K562 (cell line): ENCODE measurements at regions not wholly inside any gene's neighbourhood (a gene's known extent, or its start where the extent isn't known, plus 50 kb on each side); places are given as distances from the start of the nearest gene placed in this dataset.

Source experiments
- ATAC-seq: fragments of 200-7000 bp; cut with Tn5 transposase; 3 replicates; pipeline ENCODE4 v1.9.1; 2020; ENCODE audit warnings: moderate library complexity
- BruUV-seq: library from RNA; stranded (reverse); fragments of 400-500 nt; replicated peaks from 2 replicates; lab custom pipeline; 2021; lab: Mats Ljungman, UMichigan
- CTCF ChIA-PET: fragments of 300-600 bp; formaldehyde crosslinking; extraction: SDS; loops from one replicate; lab custom pipeline; 2021; ENCODE audit warnings: low intra/inter-chr PET ratio; lab: Yijun Ruan, JAX
- POLR2A ChIA-PET: fragments of 300-600, 350-650 bp; sonication (Branson Sonifier 250); formaldehyde crosslinking; extraction: SDS; loops from one replicate; lab custom pipeline; 2021; ENCODE audit warnings: antibody characterized with exemption, inconsistent platforms; lab: Yijun Ruan, JAX
- DNase-seq, 4 experiments: peaks; one replicate each; pipeline versions ENCODE4 v3.0.0 to v3.0.0-alpha.2; 2011 to 2018; ENCODE audit warnings: low spot score in 3 of 4, mixed read lengths in 3 of 4; ENCODE audit errors: extremely low read depth in 1 of 4
- FAIRE-seq: peaks from 2 replicates; lab custom pipeline; 2011; peaks lifted over from hg19 to GRCh38; lab: Jason Lieb, UNC
- H2AFZ ChIP-seq: 2 replicates; pipeline ENCODE4 v1.6.0; 2011; ENCODE audit warnings: low read depth, low read length, control low read depth, inconsistent platforms
- H3K27ac ChIP-seq: fragments of 200-600 bp; 3 replicates; pipeline ENCODE4 v1.8.0; 2011; ENCODE audit warnings: low read depth, mild to moderate bottlenecking, control low read depth, inconsistent platforms, low read length, moderate library complexity, mixed read lengths; ENCODE audit errors: extremely low read depth
- H3K27me3 ChIP-seq, 2 experiments: fragments of 300-600 bp in 1 of 2; 2 replicates in 1 of 2; 3 replicates in 1 of 2; pipeline versions ENCODE4 v1.6.0 to v1.8.0; 2011; ENCODE audit warnings: inconsistent platforms in 2 of 2, low read length in 2 of 2, mild to moderate bottlenecking in 1 of 2, mixed read lengths in 1 of 2, moderate library complexity in 1 of 2; ENCODE audit not compliant: control insufficient read depth in 2 of 2, insufficient read depth in 2 of 2
- H3K36me3 ChIP-seq: fragments of 300-600 bp; 3 replicates; pipeline ENCODE4 v1.8.0; 2011; ENCODE audit warnings: mild to moderate bottlenecking, low read length, inconsistent platforms; ENCODE audit not compliant: control insufficient read depth, insufficient read depth
- H3K4me1 ChIP-seq, 2 experiments: fragments of 200-600 bp in 1 of 2; replicated peaks in 1 of 2; 2 replicates in 1 of 2; 3 replicates in 1 of 2; pipeline versions ENCODE4 v1.5.1 to v1.8.0; 2011; ENCODE audit warnings: inconsistent platforms in 2 of 2, low read length in 2 of 2, mild to moderate bottlenecking in 1 of 2, mixed read lengths in 1 of 2, moderate library complexity in 1 of 2; ENCODE audit not compliant: control insufficient read depth in 2 of 2, insufficient read depth in 2 of 2
- H3K4me2 ChIP-seq: 2 replicates; pipeline ENCODE4 v1.6.1; 2011; ENCODE audit warnings: low read length, control low read depth, inconsistent platforms, mixed read lengths; ENCODE audit not compliant: insufficient read depth
- H3K4me3 ChIP-seq: fragments of 200-600 bp; sonication (generic), shearing (Covaris generic); 2 replicates; pipeline ENCODE4 v1.5.1; 2016; ENCODE audit warnings: control low read depth, inconsistent platforms
- H3K79me2 ChIP-seq: fragments of 200-600 bp; 3 replicates; pipeline ENCODE4 v1.8.0; 2011; ENCODE audit warnings: low read length, inconsistent platforms; ENCODE audit not compliant: control insufficient read depth, insufficient read depth
- H3K9ac ChIP-seq, 2 experiments: 2 replicates each; pipeline versions ENCODE4 v1.6.0 to v1.6.1; 2011; ENCODE audit warnings: low read depth in 2 of 2, low read length in 2 of 2, control low read depth in 1 of 2, inconsistent platforms in 1 of 2, mild to moderate bottlenecking in 1 of 2, mixed read lengths in 1 of 2; ENCODE audit not compliant: insufficient read depth in 1 of 2
- H3K9me1 ChIP-seq: one replicate; pipeline ENCODE4 v1.6.0; 2011; ENCODE audit warnings: inconsistent platforms, mild to moderate bottlenecking, low read length, moderate library complexity; ENCODE audit not compliant: control insufficient read depth, insufficient read depth
- H3K9me3 ChIP-seq: replicated peaks from 2 replicates; pipeline ENCODE4 v1.5.1; 2011; ENCODE audit warnings: low read depth, low read length, inconsistent platforms; ENCODE audit not compliant: control insufficient read depth, insufficient read depth
- H4K20me1 ChIP-seq: replicated peaks from 2 replicates; pipeline ENCODE4 v1.6.1; 2011; ENCODE audit warnings: low read length, inconsistent platforms, mixed read lengths; ENCODE audit not compliant: control insufficient read depth, insufficient read depth
- CHD2 ChIP-seq: IDR thresholded peaks from 2 replicates; pipeline ENCODE4 v1.6.1; 2011; ENCODE audit warnings: low read depth, low read length
- CTCF ChIP-seq, 3 experiments: IDR thresholded peaks in 2 of 3; conservative IDR thresholded peaks in 1 of 3; 2 replicates each; pipeline ENCODE4 v1.5.1; 2011 to 2012; ENCODE audit warnings: low read length in 3 of 3, mild to moderate bottlenecking in 3 of 3, control low read depth in 2 of 3, improper control_type of control experiment in 1 of 3, inconsistent platforms in 1 of 3, low read depth in 1 of 3, mixed read lengths in 1 of 3, moderate library complexity in 1 of 3; ENCODE audit not compliant: insufficient read depth in 2 of 3
- HNRNPL ChIP-seq: fragments of 200-400 bp; formaldehyde crosslinking; IDR thresholded peaks from 2 replicates; pipeline ENCODE4 v1.6.1; 2017; ENCODE audit warnings: low read depth, mild to moderate bottlenecking, low read length
- HSF4 ChIP-seq: fragments of 250-450 bp; sonication (Bioruptor Pico); IDR thresholded peaks from 2 replicates; pipeline ENCODE4 v2.1.2; 2022; ENCODE audit warnings: mild to moderate bottlenecking, moderate library complexity, borderline replicate concordance
- MCM3 ChIP-seq: fragments of 450-650 bp; IDR thresholded peaks from 2 replicates; pipeline ENCODE4 v1.6.1; 2016
- NCOR1 ChIP-seq: fragments of 450-650 bp; IDR thresholded peaks from 2 replicates; pipeline ENCODE4 v1.6.1; 2016; ENCODE audit warnings: mild to moderate bottlenecking, moderate library complexity
- NR3C1 ChIP-seq: sonication (generic); formaldehyde crosslinking; IDR thresholded peaks from 2 replicates; pipeline ENCODE4 v1.8.1; 2022; ENCODE audit warnings: missing genetic modification reagents
- TSC22D4 ChIP-seq: fragments of 450-650 bp; IDR thresholded peaks from 2 replicates; pipeline ENCODE4 v1.6.1; 2016; ENCODE audit warnings: missing genetic modification characterization, missing biosample characterization, control low read depth
- U2AF2 ChIP-seq: fragments of 200-400 bp; formaldehyde crosslinking; optimal IDR thresholded peaks from 2 replicates; pipeline ENCODE3; 2017; ENCODE audit warnings: low read depth, mild to moderate bottlenecking, low read length
- ZBED1 ChIP-seq: IDR thresholded peaks from 2 replicates; pipeline ENCODE4 v1.6.1; 2014
- ZNF143 ChIP-seq: sonication (generic); formaldehyde crosslinking; IDR thresholded peaks from 2 replicates; pipeline ENCODE4 v1.9.0; 2022; ENCODE audit warnings: mild to moderate bottlenecking, missing genetic modification reagents
- ZNF347 ChIP-seq: fragments of 450-650 bp; formaldehyde crosslinking; IDR thresholded peaks from 2 replicates; pipeline ENCODE4 v1.4.0; 2020; ENCODE audit warnings: low read depth, mild to moderate bottlenecking, moderate library complexity
- ZNF436 ChIP-seq: fragments of 250-450, 450-650 bp; sonication (Bioruptor Pico); formaldehyde crosslinking; IDR thresholded peaks from 2 replicates; pipeline ENCODE4 v1.7.0; 2020; ENCODE audit warnings: mild to moderate bottlenecking
- ZNF717 ChIP-seq: fragments of 250-450 bp; sonication (Bioruptor Pico); IDR thresholded peaks from 2 replicates; pipeline ENCODE4 v1.5.0; 2021
- ZNF764 ChIP-seq: fragments of 250-450 bp; sonication (Bioruptor Pico); IDR thresholded peaks from 2 replicates; pipeline ENCODE4 v1.4.0; 2020; ENCODE audit warnings: low read depth, mild to moderate bottlenecking, moderate library complexity
- WGBS: fragments of 100-300 bp; shearing (Covaris generic); methylation state at CpG from one replicate; pipeline ENCODE4 v1.1.6; 2016; ENCODE audit warnings: low coverage, mixed read lengths; ENCODE audit not compliant: insufficient coverage; ENCODE audit errors: missing lambda C conversion rate; 5-methylcytosine and 5-hydroxymethylcytosine counted together
- in situ Hi-C: fragments of 300-500 bp; cut with MboI; formaldehyde crosslinking; loops from 4 replicates; pipeline ENCODE4 v1.15.0; 2018; ENCODE audit warnings: inconsistent platforms, mixed read lengths
- intact Hi-C: fragments of 100-400 bp; cut with micrococcal nuclease; formaldehyde crosslinking; loops from 2 replicates; pipeline ENCODE4 v1.14.2; 2022

GRCh38 chr6:33888664-33889200 lies 84.9 kb upstream of the MLN start:
- H3K9me3 ChIP-seq = no peaks in the 10 kb centered on the region
- DNase-seq = no peak
- POLR2A ChIA-PET = interaction anchor here (0.6 kb wide), 2 partner anchors 62 to 1735 kb away, joined by 3 read pairs; no protein-coding TSS in a partner anchor
- intact Hi-C loops = no loop called here
- TF ChIP-seq MCM3 = no peak
- no peak for TF ChIP-seq ZNF717 (CRISPR knock-in tag)
- no peak for TF ChIP-seq HNRNPL
- TF ChIP-seq, all 486 proteins: peak for 0
- H3K4me3 ChIP-seq = no peak overlapping the region
- no peaks in the 10 kb centered on the region for H4K20me1 ChIP-seq
- no peak overlapping the region for H2AFZ ChIP-seq
- peaks cover 0 to 9% of the 10 kb centered on the region in 2 experiments; a peak in 1 of 5 replicates for H3K4me1 ChIP-seq
- 3% methylated on average over 9 of the region's 9 CpGs for WGBS
- no peak overlapping the region for H3K4me2 ChIP-seq
- ATAC-seq (no peak), FAIRE-seq (no peak)
- in situ Hi-C loops = no loop called here
- no peak overlapping the region for H3K27ac ChIP-seq
- H3K36me3 ChIP-seq = no peaks in the 10 kb centered on the region
- CTCF ChIA-PET = no interaction called here
- H3K9ac ChIP-seq = no peak overlapping the region
- H3K79me2 ChIP-seq = no peaks in the 10 kb centered on the region
- H3K9me1 ChIP-seq = peaks cover 5% of the 10 kb centered on the region
- no TSS peak for BruUV-seq
- peaks cover 58 to 75% of the 10 kb centered on the region in 2 experiments for H3K27me3 ChIP-seq

- 11% methylated on average over 10 of the region's 10 CpGs for WGBS
- Histone ChIP-seq H2AFZ (no peak overlapping the region), H3K4me3 (no peak overlapping the region), H3K79me2 (no peaks in the 10 kb centered on the region), H3K4me2 (no peak overlapping the region), H3K9me3 (no peaks in the 10 kb centered on the region), H3K9ac (no peak overlapping the region), H3K36me3 (no peaks in the 10 kb centered on the region), H3K9me1 (peaks cover 5% of the 10 kb centered on the region), H3K4me1 (peaks cover 0 to 6% of the 10 kb centered on the region in 2 experiments; a peak in 1 of 5 replicates), H4K20me1 (no peaks in the 10 kb centered on the region), H3K27ac (no peak overlapping the region), H3K27me3 (peaks cover 56 to 70% of the 10 kb centered on the region in 2 experiments)
- BruUV-seq = no TSS peak
- ChIA-PET POLR2A (interaction anchor here (0.6 to 0.8 kb wide), 3 partner anchors 12 to 1736 kb away, joined by 3 read pairs; no protein-coding TSS in a partner anchor), CTCF (no interaction called here)
- DNase-seq (no peak), ATAC-seq (no peak), FAIRE-seq (no peak)
- TF ChIP-seq CHD2 (no peak), HSF4 (CRISPR knock-in tag) (no peak), ZBED1 (no peak), NR3C1 (CRISPR knock-in tag) (no peak), U2AF2 (no peak), CTCF (IDR thresholded peaks at IDR 0.05 in 2 of 3, conservative IDR thresholded peaks at IDR 0.05 in 1 of 3; ENCODE audit: insufficient read depth in 2 of 3, low read depth in 1 of 3, low read length in 3 of 3) (no peak), NCOR1 (no peak), ZNF347 (CRISPR knock-in tag) (no peak), ZNF764 (no peak), TSC22D4 (tag) (no peak), ZNF436 (no peak), ZNF143 (CRISPR knock-in tag) (no peak)
- in situ Hi-C loops (no loop called here), intact Hi-C loops (no loop called here)
Measured at GRCh38 chr6:33888183-33888582, 84.4 kb upstream of the MLN start.
